ENCODE measurements at regions not wholly inside any gene's neighbourhood (a gene's known extent, or its start where the extent isn't known, plus 50 kb on each side); places are given as distances from the start of the nearest gene placed in this dataset.

DNA sequence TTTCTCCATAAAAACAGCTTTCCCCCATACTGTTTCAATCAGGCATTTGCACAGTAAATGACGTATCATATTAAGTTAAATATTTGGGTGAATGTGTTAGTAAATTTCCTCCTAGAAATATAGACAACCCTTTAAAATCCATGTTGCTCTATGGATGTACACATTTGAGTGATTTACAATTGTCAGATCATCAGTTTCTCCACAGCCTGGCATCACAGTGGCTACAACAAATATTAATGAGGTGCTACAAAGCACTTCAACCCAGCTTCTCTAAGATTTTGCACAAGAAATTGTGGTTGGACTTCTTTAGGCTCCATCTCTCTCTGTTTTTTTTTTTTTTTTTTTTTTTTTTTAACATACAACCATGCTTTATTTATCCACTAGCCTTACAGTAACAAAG, 584.4 kb upstream of the AMELY start:
- TF ChIP-seq, protein P1, sequence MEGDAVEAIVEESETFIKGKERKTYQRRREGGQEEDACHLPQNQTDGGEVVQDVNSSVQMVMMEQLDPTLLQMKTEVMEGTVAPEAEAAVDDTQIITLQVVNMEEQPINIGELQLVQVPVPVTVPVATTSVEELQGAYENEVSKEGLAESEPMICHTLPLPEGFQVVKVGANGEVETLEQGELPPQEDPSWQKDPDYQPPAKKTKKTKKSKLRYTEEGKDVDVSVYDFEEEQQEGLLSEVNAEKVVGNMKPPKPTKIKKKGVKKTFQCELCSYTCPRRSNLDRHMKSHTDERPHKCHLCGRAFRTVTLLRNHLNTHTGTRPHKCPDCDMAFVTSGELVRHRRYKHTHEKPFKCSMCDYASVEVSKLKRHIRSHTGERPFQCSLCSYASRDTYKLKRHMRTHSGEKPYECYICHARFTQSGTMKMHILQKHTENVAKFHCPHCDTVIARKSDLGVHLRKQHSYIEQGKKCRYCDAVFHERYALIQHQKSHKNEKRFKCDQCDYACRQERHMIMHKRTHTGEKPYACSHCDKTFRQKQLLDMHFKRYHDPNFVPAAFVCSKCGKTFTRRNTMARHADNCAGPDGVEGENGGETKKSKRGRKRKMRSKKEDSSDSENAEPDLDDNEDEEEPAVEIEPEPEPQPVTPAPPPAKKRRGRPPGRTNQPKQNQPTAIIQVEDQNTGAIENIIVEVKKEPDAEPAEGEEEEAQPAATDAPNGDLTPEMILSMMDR (IDR thresholded peaks at IDR 0.05; ENCODE audit: low read length), result no peak
- TF ChIP-seq EZH2 (IDR thresholded peaks at IDR 0.05; ENCODE audit: borderline replicate concordance, low read length), result no peak
